ENCODE measurements at regions not wholly inside any gene's neighbourhood (a gene's known extent, or its start where the extent isn't known, plus 50 kb on each side); places are given as distances from the start of the nearest gene placed in this dataset.

GRCh38 chr18:33957707-33958106 is 267.0 kb downstream of the NOL4 start:
- no peak for DNase-seq (ENCODE audit: low read depth)

DNA sequence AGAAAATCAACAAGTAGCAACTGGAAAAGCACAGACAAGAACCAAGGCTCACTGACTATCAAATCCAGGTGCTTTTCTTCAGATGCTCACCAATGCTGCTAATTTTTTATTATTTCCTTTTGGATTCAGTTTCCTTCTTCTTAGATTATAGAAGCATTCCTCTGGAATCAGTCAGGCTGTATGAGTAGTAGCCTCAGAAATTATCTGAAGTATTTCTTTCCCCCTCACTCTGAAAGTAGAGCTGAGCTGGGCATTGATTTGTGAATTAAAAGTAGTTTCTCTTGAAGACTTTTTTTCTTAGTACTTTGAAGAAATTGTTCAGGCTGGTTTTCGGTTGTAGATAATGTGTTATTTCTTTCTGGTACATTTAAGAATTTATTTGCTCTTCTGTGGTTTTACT is 273.7 kb downstream of the NOL4 start:
- DNase-seq (ENCODE audit: low read depth) = no peak

DNA sequence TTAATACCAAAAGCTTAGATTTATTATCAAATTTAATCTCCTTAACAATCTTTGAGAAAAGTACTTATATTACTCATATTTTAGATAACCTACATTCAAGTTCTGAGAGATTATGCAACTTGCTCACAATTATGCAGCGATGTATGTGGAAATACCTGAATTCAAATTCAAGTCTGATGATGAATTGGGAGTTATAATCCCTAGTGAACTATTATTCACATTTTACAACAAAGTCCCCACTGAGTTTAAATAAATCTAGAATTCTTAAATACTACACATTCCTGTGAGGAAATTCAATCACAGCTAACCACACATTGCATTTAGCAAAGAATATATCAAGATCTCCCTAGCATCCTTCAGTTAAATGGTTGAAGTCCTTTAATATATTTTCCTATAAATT is 278.4 kb downstream of the NOL4 start:
- DNase-seq (ENCODE audit: low read depth) = no peak

- DNase-seq (ENCODE audit: low read depth) = no peak
These were observed 280.2 kb downstream of the NOL4 start for GRCh38 chr18:33944493-33944892.

DNA sequence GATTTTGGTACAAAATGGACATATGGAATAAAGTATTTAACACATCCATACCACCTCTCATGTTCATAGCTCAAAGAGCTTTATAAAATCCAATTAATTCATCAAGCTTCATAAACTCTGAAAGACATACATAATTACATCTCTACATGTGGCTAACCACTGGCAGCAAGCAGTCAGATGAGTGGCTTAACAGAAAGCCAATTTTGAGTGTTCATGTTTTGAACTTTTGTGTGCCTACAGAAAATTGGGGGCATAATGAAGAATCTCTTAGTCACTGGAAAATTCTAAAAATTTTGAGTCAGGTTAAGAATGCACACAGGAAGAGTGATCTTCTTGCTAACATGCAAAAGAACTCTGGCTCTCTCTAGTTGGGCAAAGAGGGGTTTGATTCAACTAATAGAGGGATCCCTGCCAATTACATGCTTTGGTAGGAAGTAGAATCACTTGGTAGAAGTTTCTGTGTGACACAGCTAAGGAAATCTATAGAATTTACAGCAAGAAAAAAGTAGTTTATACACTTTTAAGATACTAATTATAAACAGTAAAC is 287.4 kb downstream of the NOL4 start:
- DNase-seq (ENCODE audit: low read depth) = no peak

DNA sequence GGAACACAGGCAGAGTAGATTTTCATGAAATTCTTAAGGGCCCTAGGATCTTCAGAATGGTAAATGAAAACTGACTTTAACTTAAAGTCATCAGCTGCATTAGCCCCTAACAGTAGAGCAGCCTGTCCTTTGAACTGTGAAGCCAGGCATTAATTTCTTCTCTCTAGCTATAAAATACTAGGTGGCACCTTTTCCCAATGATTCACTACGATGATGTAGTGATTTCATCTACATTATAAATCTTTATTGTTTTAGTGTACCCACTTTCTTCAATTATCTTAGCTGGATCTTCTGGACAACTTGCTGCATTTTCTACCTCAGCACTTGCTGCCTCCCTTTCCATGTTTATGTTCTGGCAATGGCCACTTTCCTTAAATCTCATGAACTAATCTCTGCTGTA is 290.5 kb downstream of the NOL4 start:
- no peak for DNase-seq (ENCODE audit: low read depth)

DNA sequence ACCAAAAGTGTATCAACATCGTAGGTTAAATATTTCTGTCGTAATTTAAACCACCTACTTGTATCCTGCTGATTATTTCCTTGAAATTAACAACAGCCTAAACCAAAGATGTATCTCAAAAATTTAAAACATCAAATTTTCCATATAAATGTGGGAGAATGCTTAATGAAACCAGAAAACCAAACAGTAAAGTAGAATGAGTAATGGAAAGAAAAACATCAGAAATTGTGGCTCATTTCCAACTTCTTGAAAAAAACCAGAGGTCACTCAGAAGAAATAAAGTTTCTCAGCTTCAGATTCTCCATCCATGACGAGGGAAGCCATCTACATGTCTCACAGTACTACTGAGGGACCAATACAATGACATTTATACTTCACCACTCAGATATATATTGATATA is 296.5 kb downstream of the NOL4 start:
- no peak for DNase-seq (ENCODE audit: low read depth)

- no peak for DNase-seq (ENCODE audit: low read depth)
These were observed 300.1 kb downstream of the NOL4 start for GRCh38 chr18:33924576-33924975.

DNA sequence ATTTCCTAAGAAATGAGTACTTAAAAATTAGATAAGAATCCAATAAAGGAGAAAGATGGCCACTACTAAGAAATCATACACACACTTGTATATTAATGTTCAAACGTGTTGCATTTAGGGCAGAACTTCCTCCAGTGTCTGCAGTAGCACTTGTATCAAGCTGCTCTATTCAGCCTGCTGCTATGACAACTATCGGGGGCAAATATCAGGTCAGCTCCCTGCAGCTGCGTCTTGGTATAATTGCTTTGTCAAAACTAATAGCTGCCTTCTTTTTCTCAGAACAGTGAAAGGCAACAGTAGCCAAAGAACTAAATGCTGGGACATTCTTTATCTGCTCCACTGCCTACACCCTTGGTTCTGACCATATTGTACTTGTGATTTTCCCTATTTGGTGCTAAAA is 300.7 kb downstream of the NOL4 start:
- no peak for DNase-seq (ENCODE audit: low read depth)

GRCh38 chr18:33918571-33918970 is 306.1 kb downstream of the NOL4 start:
- no peak for DNase-seq (ENCODE audit: low read depth)

GRCh38 chr18:33916200-33916599 is 308.5 kb downstream of the NOL4 start:
- no peak for DNase-seq (ENCODE audit: low read depth)

DNA sequence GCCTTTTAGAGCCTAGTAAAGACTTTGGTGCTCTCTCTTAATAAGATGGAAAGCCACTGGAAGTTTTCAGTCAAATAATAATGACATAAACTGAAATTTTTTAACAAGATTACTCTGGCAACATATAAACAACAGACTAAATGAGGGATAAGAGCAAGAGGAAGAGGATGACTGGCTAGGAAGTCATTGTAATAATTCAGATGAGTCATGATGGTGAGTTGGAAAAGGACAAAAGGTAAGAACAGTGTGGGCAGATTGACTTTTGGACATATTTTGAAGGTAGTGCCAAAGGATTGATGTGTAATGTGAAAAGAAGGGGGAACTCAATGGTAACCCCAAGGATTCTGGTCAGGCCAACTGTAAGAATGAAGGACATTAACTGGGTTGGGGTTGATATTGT is 310.3 kb downstream of the NOL4 start:
- DNase-seq (ENCODE audit: low read depth) = no peak

DNA sequence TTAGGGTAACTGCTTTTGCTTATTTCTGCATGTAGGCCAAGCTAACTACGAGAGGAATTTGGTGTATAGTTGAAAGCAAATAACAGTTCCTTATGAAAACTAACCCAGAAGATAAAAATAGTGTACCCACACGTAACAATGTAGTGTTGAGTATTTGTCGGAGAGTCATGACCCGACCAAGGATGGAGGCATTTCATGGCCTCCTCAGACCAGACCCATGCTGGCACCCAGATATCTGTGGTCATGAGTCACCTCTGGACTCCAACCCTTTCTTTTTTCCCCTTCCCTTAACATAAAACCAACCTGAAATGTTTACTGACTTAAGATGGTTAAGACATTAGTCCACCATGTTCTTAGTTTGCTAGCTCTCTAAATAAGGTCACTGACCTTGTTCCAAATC is 318.7 kb downstream of the NOL4 start:
- no peak for DNase-seq (ENCODE audit: low read depth)

DNA sequence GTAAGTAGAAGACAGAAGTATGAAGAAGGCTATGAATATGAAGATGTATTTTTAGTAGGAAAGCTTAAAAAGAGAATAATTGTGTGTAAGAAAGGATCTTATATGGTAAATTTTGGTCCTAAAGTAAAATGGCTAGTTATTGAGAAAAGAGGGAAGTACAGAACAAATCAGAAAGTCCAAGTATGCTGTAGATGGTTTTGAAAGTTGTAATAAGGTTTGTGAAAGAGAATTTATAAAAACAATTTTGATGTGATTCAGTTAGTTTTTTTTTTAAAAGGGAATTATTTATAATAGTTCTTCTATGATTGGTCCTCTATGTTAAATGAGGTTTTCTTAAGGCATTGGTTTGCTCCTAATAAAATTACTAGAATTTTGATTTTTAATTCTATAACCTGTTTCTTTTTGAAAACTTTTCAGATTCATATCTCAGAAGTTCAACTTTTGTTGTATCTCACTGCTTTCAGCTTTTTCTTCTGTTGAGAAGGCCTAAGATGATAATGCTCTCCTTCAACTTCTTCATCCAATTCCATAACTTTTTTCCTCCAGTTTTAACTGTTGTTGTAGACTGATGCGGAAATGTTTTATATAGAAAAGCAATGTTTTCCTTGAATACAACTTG is 322.7 kb downstream of the NOL4 start:
- DNase-seq (ENCODE audit: low read depth) = no peak

DNA sequence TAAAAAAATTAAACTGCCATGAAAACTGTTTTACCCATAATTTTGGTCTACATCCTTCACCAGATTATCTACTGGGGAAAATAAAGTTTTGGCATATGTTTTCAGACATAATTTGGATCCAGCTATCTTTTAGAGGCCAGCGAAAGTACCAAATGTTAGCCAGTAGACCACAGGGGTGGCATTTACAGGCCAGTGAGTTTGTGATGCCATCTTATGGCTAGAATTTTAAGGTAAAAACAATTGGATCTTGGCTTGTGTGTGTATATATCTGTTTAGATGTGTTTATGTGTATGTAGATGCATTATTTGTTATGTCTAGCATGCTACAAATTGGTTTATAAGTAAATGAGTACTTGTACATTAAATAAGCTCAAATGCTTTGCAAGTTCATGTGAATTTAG is 322.6 kb downstream of the ASXL3 start:
- no peak for DNase-seq (ENCODE audit: low read depth)

- no peak for DNase-seq (ENCODE audit: low read depth)
These were observed 320.4 kb downstream of the ASXL3 start for GRCh38 chr18:33898427-33898826.

- DNase-seq (ENCODE audit: low read depth) = no peak
These were observed 300.2 kb downstream of the ASXL3 start for GRCh38 chr18:33878213-33878612.

DNA sequence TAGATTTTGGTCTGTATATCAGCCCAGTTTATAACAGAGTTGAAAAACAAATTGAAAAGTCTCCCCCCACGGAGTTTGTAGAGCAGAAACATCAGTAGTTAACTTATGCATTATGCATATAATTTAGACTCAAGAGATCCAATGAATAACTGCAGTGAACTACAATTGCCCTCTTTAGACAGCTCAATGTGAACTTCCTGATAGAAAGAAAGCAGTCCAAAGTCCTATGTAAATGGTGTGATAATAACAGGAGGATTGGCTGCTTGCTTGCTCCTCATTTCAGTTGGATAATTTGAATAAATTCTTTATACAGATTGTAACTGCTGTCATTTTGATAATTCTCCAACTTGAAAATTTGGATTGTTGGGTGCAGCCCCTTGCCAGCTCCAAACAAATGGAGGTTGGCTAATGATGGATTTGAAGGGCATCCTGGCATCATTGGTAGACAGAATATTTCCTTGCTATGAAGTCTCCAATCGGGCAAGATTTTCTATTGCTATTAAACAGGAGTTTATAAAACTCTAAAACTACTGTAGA is 297.1 kb downstream of the ASXL3 start:
- DNase-seq (ENCODE audit: low read depth) = no peak

GRCh38 chr18:33873112-33873511 is 295.1 kb downstream of the ASXL3 start:
- DNase-seq (ENCODE audit: low read depth) = no peak

DNA sequence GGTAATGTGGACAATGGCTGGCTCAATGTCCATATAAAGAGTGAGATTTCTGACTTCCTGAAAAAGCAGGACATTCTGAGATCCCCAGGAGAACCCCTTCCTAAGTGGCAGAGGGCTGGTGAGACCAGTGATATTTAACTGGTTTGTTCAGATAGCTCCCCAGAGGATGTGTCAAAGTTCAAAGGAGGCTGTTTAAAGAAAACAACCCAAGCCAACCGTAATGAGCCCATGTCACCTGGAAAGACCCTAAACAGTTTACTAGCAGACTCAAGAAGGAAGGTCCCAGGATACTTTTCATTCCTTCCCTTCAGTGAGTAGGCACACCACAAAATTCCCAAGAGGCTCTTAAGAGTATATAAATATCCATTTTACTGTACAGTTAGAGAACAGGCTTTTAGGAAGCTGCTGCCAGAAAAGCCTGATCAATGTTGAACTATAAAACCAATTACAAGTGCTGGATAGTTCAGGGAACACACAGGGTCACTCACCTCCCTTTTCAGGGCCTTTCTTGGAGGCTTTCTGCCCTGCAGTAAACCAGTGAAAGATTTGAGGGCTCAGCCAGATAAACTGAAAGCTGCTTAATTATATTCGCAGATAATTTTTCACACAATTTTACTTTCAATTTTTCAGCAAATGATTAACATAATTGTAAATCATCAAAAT is 293.5 kb downstream of the ASXL3 start:
- DNase-seq (ENCODE audit: low read depth) = no peak

GRCh38 chr18:33870059-33870458 is 292.0 kb downstream of the ASXL3 start:
- no peak for DNase-seq (ENCODE audit: low read depth)

GRCh38 chr18:33866386-33866785 is 288.4 kb downstream of the ASXL3 start:
- DNase-seq (ENCODE audit: low read depth) = no peak

DNA sequence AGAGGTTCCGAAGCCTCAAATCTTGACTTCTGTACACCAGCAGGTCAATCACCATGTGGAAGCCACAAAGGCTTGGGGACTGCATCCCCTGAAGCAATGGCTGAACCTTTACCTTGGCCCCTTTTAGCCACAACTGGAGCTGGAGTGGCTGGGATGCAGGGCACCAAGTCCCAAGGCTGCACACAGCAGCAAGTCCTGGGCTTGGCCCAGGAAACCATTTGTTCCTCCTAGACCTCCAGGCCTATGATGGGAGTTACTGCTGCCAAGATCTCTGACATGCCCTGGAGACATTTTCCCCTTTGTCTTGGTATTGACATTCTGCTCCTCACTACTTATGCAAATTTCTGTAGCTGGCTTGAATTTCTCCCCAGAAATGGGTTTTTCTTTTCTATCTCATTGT is 285.9 kb downstream of the ASXL3 start:
- DNase-seq (ENCODE audit: low read depth) = no peak

DNA sequence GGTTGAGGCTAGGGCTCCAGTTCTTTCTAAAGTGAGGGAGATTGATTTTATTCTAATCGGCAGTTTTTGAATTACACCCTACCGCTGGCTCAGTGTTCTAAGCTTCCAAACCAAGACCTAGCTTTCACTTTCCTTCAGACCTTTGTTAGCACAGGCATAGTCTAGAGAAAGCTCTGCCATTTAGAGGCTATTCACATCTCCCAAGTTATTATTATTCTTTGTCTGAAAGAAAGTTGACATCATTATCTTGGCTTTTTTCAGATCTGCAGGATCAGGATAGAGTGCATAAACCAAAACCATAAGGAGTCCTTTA is 276.8 kb downstream of the ASXL3 start:
- no peak for DNase-seq (ENCODE audit: low read depth)

All from HS-27A (cell line).